H9 (cell line): ENCODE measurements at regions not wholly inside any gene's neighbourhood (a gene's known extent, or its start where the extent isn't known, plus 50 kb on each side); places are given as distances from the start of the nearest gene placed in this dataset.

ENCODE experiments used
- DNase-seq: peaks from one replicate; pipeline ENCODE4 v3.0.0-alpha.2; 2017
- H2AFZ ChIP-seq: one replicate; pipeline ENCODE4 v1.6.1; 2013; ENCODE audit warnings: mild to moderate bottlenecking, low read length, control low read depth, moderate library complexity
- H2AK5ac ChIP-seq: 2 replicates; pipeline ENCODE4 v1.6.1; 2013; ENCODE audit warnings: low read length, control low read depth, mixed read lengths; ENCODE audit not compliant: insufficient read length
- H2BK120ac ChIP-seq: one replicate; pipeline ENCODE4 v1.6.1; 2013; ENCODE audit warnings: low read depth, mild to moderate bottlenecking, low read length, control low read depth, inconsistent platforms; ENCODE audit not compliant: poor library complexity, severe bottlenecking
- H2BK12ac ChIP-seq: 2 replicates; pipeline ENCODE4 v1.6.1; 2013; ENCODE audit warnings: low read length, control low read depth, mixed read lengths, low read depth; ENCODE audit not compliant: insufficient read length
- H2BK15ac ChIP-seq: 2 replicates; pipeline ENCODE4 v1.6.1; 2013; ENCODE audit warnings: low read depth, low read length, control low read depth
- H2BK20ac ChIP-seq: one replicate; pipeline ENCODE4 v1.6.1; 2013; ENCODE audit warnings: low read depth, mild to moderate bottlenecking, low read length, control low read depth, inconsistent platforms; ENCODE audit not compliant: poor library complexity, severe bottlenecking
- H2BK5ac ChIP-seq: 2 replicates; pipeline ENCODE4 v1.6.1; 2013; ENCODE audit warnings: low read length, control low read depth, mixed read lengths; ENCODE audit not compliant: insufficient read length
- H3K14ac ChIP-seq: 2 replicates; pipeline ENCODE4 v1.6.1; 2013; ENCODE audit warnings: low read length, control low read depth; ENCODE audit not compliant: insufficient read depth
- H3K18ac ChIP-seq: 2 replicates; pipeline ENCODE4 v1.6.1; 2013; ENCODE audit warnings: low read depth, mild to moderate bottlenecking, mixed read lengths, low read length, control low read depth; ENCODE audit not compliant: insufficient read length
- H3K23ac ChIP-seq: 2 replicates; pipeline ENCODE4 v1.6.1; 2013; ENCODE audit warnings: low read length, control low read depth, mixed read lengths, low read depth; ENCODE audit not compliant: insufficient read length
- H3K23me2 ChIP-seq: 2 replicates; pipeline ENCODE4 v1.6.1; 2013; ENCODE audit warnings: low read depth, mild to moderate bottlenecking, mixed read lengths, low read length, control low read depth; ENCODE audit not compliant: insufficient read length, poor library complexity, severe bottlenecking
- H3K27ac ChIP-seq: 2 replicates; pipeline ENCODE4 v1.5.1; 2013; ENCODE audit warnings: low read length, control low read depth, mixed read lengths, low read depth; ENCODE audit not compliant: insufficient read length
- H3K27me3 ChIP-seq: 2 replicates; pipeline ENCODE4 v1.6.1; 2013; ENCODE audit warnings: low read length, control low read depth, inconsistent platforms; ENCODE audit not compliant: insufficient read depth
- H3K4ac ChIP-seq: 2 replicates; pipeline ENCODE4 v1.6.1; 2013; ENCODE audit warnings: low read depth, mild to moderate bottlenecking, control low read depth, inconsistent platforms, low read length, moderate library complexity
- H3K4me1 ChIP-seq: 2 replicates; pipeline ENCODE4 v1.6.1; 2013; ENCODE audit warnings: low read length, control low read depth, inconsistent platforms; ENCODE audit not compliant: insufficient read depth
- H3K4me2 ChIP-seq: 2 replicates; pipeline ENCODE4 v1.6.1; 2013; ENCODE audit warnings: low read length, control low read depth, mixed read lengths; ENCODE audit not compliant: insufficient read length, insufficient read depth
- H3K56ac ChIP-seq: 2 replicates; pipeline ENCODE4 v1.6.1; 2013; ENCODE audit warnings: low read depth, mild to moderate bottlenecking, mixed read lengths, low read length, control low read depth; ENCODE audit not compliant: insufficient read length
- H3K79me1 ChIP-seq: 2 replicates; pipeline ENCODE4 v1.6.1; 2013; ENCODE audit warnings: low read depth, mild to moderate bottlenecking, moderate library complexity, low read length, control low read depth, inconsistent platforms; ENCODE audit not compliant: insufficient read depth, poor library complexity, severe bottlenecking
- H3K79me2 ChIP-seq: 2 replicates; pipeline ENCODE4 v1.6.1; 2013; ENCODE audit warnings: low read length, control low read depth, inconsistent platforms; ENCODE audit not compliant: insufficient read depth
- H3K9ac ChIP-seq: 2 replicates; pipeline ENCODE4 v1.6.1; 2013; ENCODE audit warnings: low read length, control low read depth, mixed read lengths; ENCODE audit not compliant: insufficient read length; ENCODE audit errors: extremely low read depth
- H3K9me3 ChIP-seq: one replicate; pipeline ENCODE4 v1.6.1; 2013; ENCODE audit warnings: low read depth, low read length, inconsistent platforms; ENCODE audit not compliant: control insufficient read depth
- H3T11ph ChIP-seq: one replicate; pipeline ENCODE4 v1.6.1; 2013; ENCODE audit warnings: mild to moderate bottlenecking, low read length, control low read depth, inconsistent platforms
- H4K20me1 ChIP-seq: one replicate; pipeline ENCODE4 v1.6.1; 2013; ENCODE audit not compliant: control insufficient read depth, insufficient read length, insufficient read depth
- H4K5ac ChIP-seq: 2 replicates; pipeline ENCODE4 v1.6.1; 2013; ENCODE audit warnings: low read depth, mild to moderate bottlenecking, mixed read lengths, low read length, control low read depth; ENCODE audit not compliant: insufficient read length
- H4K8ac ChIP-seq: replicated peaks from 2 replicates; pipeline ENCODE4 v1.6.1; 2013; ENCODE audit warnings: low read length, control low read depth, mixed read lengths, low read depth; ENCODE audit not compliant: insufficient read length
- H4K91ac ChIP-seq: 2 replicates; pipeline ENCODE4 v1.6.1; 2013; ENCODE audit warnings: low read depth, mild to moderate bottlenecking, moderate library complexity, mixed read lengths, low read length, control low read depth; ENCODE audit not compliant: insufficient read length
- H3K27ac Mint-ChIP-seq, 3 experiments: 2 replicates in 2 of 3; 3 replicates in 1 of 3; pipeline ENCODE4 v1.8.0; 2020 to 2021; ENCODE audit warnings: mixed read lengths in 3 of 3, mild to moderate bottlenecking in 1 of 3, moderate library complexity in 1 of 3
- H3K27me3 Mint-ChIP-seq: 2 replicates; pipeline ENCODE4 v1.8.0; 2021; ENCODE audit warnings: low read depth, mild to moderate bottlenecking, moderate library complexity, mixed read lengths
- H3K36me3 Mint-ChIP-seq, 3 experiments: 2 replicates in 2 of 3; 3 replicates in 1 of 3; pipeline ENCODE4 v1.8.0; 2020 to 2021; ENCODE audit warnings: low read depth in 3 of 3, mixed read lengths in 3 of 3; ENCODE audit not compliant: insufficient read depth in 1 of 3
- H3K4me1 Mint-ChIP-seq, 2 experiments: 2 replicates each; pipeline ENCODE4 v1.8.0; 2020; ENCODE audit warnings: mixed read lengths in 2 of 2
- H3K4me3 Mint-ChIP-seq, 2 experiments: 2 replicates in 1 of 2; 3 replicates in 1 of 2; pipeline ENCODE4 v1.8.0; 2020 to 2021; ENCODE audit warnings: mild to moderate bottlenecking in 2 of 2, mixed read lengths in 2 of 2, moderate library complexity in 1 of 2
- H3K9me3 Mint-ChIP-seq, 2 experiments: 2 replicates in 1 of 2; 3 replicates in 1 of 2; pipeline ENCODE4 v1.8.0; 2020; ENCODE audit warnings: mild to moderate bottlenecking in 2 of 2, mixed read lengths in 2 of 2, moderate library complexity in 1 of 2
- CTCF ChIP-seq: fragments of 200-600 bp; sonication (generic); conservative IDR thresholded peaks from 3 replicates; pipeline ENCODE4 v1.8.0; 2021; ENCODE audit warnings: antibody characterized with exemption, mild to moderate bottlenecking
- WGBS: extraction: QIAGEN DNeasy Blood & Tissue Kit; methylation state at CpG from one replicate; pipeline ENCODE4 v1.1.7; 2013; ENCODE audit warnings: missing lambda C conversion rate, low lambda C conversion rate, mixed read lengths; ENCODE audit not compliant: insufficient read length; ENCODE audit errors: extremely low coverage; 5-methylcytosine and 5-hydroxymethylcytosine counted together

GRCh38 chr22:25347752-25348102, 128.3 kb downstream of the CRYBB2 start:
- Histone ChIP-seq H2BK15ac (no peak overlapping the region), H3K23me2 (no peaks in the 10 kb centered on the region), H3K9ac (no peak overlapping the region), H2BK20ac (no peak overlapping the region), H2AK5ac (no peak overlapping the region), H3K4ac (no peak overlapping the region), H3K56ac (no peak overlapping the region), H3K4me1 (no peaks in the 10 kb centered on the region), H3K79me1 (no peaks in the 10 kb centered on the region), H3K23ac (no peak overlapping the region), H3K27ac (no peak overlapping the region), H3K9me3 (peaks cover 8% of the 10 kb centered on the region), H3K27me3 (no peaks in the 10 kb centered on the region), H4K8ac (no peak overlapping the region), H2BK5ac (no peak overlapping the region), H2AFZ (no peak overlapping the region), H3K79me2 (no peaks in the 10 kb centered on the region), H4K91ac (no peak overlapping the region), H2BK12ac (no peak overlapping the region), H3T11ph (no peak overlapping the region), H3K14ac (no peak overlapping the region), H3K4me2 (no peak overlapping the region), H4K5ac (no peak overlapping the region), H4K20me1 (no peaks in the 10 kb centered on the region), H2BK120ac (no peak overlapping the region), H3K18ac (no peak overlapping the region)
- Mint-ChIP-seq H3K9me3 (peaks cover 20 to 33% of the 10 kb centered on the region in 2 experiments), H3K4me1 (no peaks in the 10 kb centered on the region), H3K36me3 (peaks cover 28 to 61% (median 56%) of the 10 kb centered on the region in 3 experiments), H3K27me3 (peaks cover 11% of the 10 kb centered on the region), H3K4me3 (no peak overlapping the region), H3K27ac (no peak overlapping the region)
- no CpG with 5 or more reads among the region's 3 CpGs for WGBS
- no peak for DNase-seq
- no peak for TF ChIP-seq CTCF
